ENCODE measurements at regions not wholly inside any gene's neighbourhood (a gene's known extent, or its start where the extent isn't known, plus 50 kb on each side); places are given as distances from the start of the nearest gene placed in this dataset.

GRCh38 chr2:198692907-198693510 is 764.7 kb downstream of the SATB2 start:
- no peaks in the 10 kb centered on the region for H3K36me3 ChIP-seq (ENCODE audit: control insufficient read depth in 2 of 2, extremely low read depth in 1 of 2, insufficient read depth in 2 of 2, low read length in 2 of 2)
- POLR2A ChIA-PET: no interaction called here
- H3K9ac ChIP-seq (replicated peaks; ENCODE audit: extremely low read depth, insufficient read depth, low read length): no peak overlapping the region
- intact Hi-C loops (cut with micrococcal nuclease) (loop anchor here (10.0 kb wide), 1 partner anchor 68 kb away; no protein-coding TSS in a partner anchor), dilution Hi-C loops (cut with MboI; ENCODE audit: extremely low pct_ligation_motif_present, low sequenced_read_pairs) (no loop called here)
- BruUV-seq (replicated peaks): no TSS peak
- H3K9me3 ChIP-seq (replicated peaks; ENCODE audit: control insufficient read depth, insufficient read depth, low read length): no peaks in the 10 kb centered on the region
- H4K20me1 ChIP-seq (replicated peaks; ENCODE audit: control insufficient read depth, extremely low read depth, insufficient read depth, low read length): no peaks in the 10 kb centered on the region
- H3K4me2 ChIP-seq (ENCODE audit: insufficient read depth, low read length): no peak overlapping the region
- no peak overlapping the region for H3K4me3 ChIP-seq (replicated peaks in 1 of 3; ENCODE audit: insufficient read depth in 1 of 3, low read depth in 1 of 3, low read length in 3 of 3)
- H2AFZ ChIP-seq (ENCODE audit: low read depth, low read length): no peak overlapping the region
- no peaks in the 10 kb centered on the region for H3K27me3 ChIP-seq (ENCODE audit: control insufficient read depth in 2 of 2, insufficient read depth in 2 of 2, low read length in 2 of 2)
- CTCF ChIA-PET: interaction anchor here (0.9 kb wide), 1 partner anchor 36 kb away, joined by 3 read pairs; no protein-coding TSS in a partner anchor
- TF ChIP-seq POLR2A (IDR thresholded peaks at IDR 0.05; ENCODE audit: low read depth, low read length): no peak
- no peak for TF ChIP-seq FOS (IDR thresholded peaks at IDR 0.05; ENCODE audit: borderline replicate concordance, insufficient read depth, low read length)
- no peak for TF ChIP-seq MYC (IDR thresholded peaks at IDR 0.05; ENCODE audit: low read depth, low read length)
- TF ChIP-seq JUN (IDR thresholded peaks at IDR 0.05; ENCODE audit: borderline replicate concordance, insufficient read depth, insufficient read length, low read depth): no peak
- no peak for TF ChIP-seq POLR2AphosphoS5 (IDR thresholded peaks at IDR 0.05; ENCODE audit: insufficient read depth, low read depth, low read length)
- TF ChIP-seq CTCF (IDR thresholded peaks at IDR 0.05; ENCODE audit: extremely low read depth in 1 of 2, insufficient read depth in 1 of 2, low read depth in 1 of 2, low read length in 2 of 2): no peak
- no peak for TF ChIP-seq EZH2 (IDR thresholded peaks at IDR 0.05; ENCODE audit: borderline replicate concordance, low read depth, low read length, severe bottlenecking)
- no peak for TF ChIP-seq MAX (IDR thresholded peaks at IDR 0.05; ENCODE audit: insufficient read depth, insufficient read length)
- no peak for TF ChIP-seq GATA2 (IDR thresholded peaks at IDR 0.05; ENCODE audit: insufficient read depth, insufficient read length, low read depth, low read length)
- H3K4me1 ChIP-seq (ENCODE audit: control insufficient read depth, extremely low read depth, insufficient read depth, low read length): no peaks in the 10 kb centered on the region
- FAIRE-seq: no peak
- no peaks in the 10 kb centered on the region for H3K79me2 ChIP-seq (ENCODE audit: control insufficient read depth, insufficient read depth, low read length)
- no peak for DNase-seq (ENCODE audit: low read depth, low spot score)
- no peaks in the 10 kb centered on the region for H3K9me1 ChIP-seq (replicated peaks; ENCODE audit: control insufficient read depth, extremely low read depth, insufficient read depth, low read length)
- H3K27ac ChIP-seq (ENCODE audit: insufficient read depth, low read depth, low read length): no peak overlapping the region
